NOMO-1 (cell line): ENCODE measurements at regions not wholly inside any gene's neighbourhood (a gene's known extent, or its start where the extent isn't known, plus 50 kb on each side); places are given as distances from the start of the nearest gene placed in this dataset.

ENCODE experiments used
- DNase-seq, 2 experiments: peaks; one replicate each; lab custom pipeline; 2025; ENCODE audit not compliant: unreplicated experiment in 2 of 2; lab: John Stamatoyannopoulos, UW

- DNase-seq = no peak
Measured at GRCh38 chr12:98449584-98449983, 65.8 kb upstream of the TMPO start.

DNA sequence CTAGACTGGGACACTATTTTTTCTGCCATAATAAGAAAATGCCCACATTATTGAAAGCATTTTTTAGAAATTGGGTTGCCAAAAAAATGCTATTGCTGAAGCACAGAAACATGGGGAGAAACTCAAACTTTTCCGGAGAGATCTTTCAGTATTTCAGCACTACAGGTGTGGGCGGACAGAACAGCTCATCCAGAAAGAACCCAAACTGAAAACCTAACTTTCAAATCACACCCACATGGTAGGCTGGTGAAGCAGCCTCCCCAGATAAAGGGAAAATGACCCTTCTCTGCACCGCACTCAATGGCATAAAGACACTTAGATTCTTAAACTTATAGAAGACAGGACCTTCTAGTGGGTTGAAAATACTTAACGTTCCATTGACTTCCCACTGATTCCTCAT lies 62.3 kb upstream of the TMPO start:
- no peak for DNase-seq

GRCh38 chr12:98453492-98453891 lies 61.9 kb upstream of the TMPO start:
- no peak for DNase-seq

GRCh38 chr12:98456041-98456440 lies 59.3 kb upstream of the TMPO start:
- no peak for DNase-seq

DNA sequence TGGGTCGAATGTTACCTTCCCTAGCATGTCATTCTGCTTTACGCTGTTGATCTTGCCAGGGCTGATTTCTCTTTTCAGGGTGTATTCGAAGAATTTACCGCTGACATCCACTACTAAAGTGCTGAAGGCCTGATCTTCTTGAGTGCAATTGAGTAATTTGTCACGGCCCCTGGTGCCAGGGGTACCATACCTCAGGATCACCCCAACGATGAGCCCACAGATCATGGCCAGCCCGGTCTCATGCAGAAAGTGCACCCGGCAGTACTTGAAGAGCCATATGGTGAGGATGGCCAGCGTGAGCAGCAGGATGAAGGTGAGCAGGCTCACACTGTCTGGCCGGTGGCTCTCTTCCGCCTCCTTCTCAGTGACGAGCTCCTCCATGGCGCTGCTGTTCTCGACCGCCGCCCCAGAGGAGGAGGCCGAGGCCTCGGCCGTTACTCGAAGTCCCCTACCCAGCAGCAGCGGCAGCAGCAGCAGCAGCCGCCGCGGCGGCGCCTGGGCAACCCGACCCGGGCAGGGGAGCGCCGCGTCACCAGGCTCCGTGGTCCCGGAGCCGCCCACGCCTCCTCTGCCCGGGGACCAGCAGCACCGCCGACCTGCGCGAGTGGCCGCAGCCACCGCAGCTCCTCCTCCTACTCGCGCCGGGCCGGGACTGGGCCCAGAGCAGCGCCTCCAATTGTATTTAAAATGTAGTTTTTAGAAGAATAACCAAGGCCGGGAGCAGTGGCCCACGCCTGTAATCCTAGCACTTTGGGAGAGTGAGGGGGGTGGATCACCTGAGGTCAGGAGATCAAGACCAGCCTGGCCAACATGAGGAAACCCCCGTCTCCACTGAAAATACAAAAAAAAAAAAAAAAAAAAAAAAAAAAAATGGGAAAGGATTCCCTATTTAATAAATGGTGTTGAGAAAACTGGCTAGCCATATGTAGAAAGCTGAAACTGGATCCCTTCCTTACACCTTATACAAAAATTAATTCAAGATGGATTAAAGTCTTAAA lies 58.5 kb upstream of the TMPO start:
- peak; percentile 51 to 60 for DNase-seq

DNA sequence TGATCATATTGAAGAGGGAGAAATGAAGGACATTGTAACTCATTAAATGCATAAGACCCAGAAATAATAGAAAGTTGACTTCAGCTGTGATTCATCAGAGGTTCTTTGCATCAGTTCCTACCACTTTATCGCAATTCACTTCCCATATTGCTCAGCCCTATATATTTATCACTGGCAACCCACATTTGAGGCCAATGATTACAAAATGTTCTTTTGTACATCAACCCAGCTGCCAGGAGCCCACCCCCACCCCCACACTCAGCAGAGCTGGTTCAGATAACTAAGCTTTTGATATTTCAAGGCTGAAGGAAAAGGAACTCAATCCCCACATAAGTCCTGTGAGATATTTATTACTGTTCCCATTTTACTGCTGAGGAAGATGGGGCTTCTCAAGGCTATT lies 51.2 kb upstream of the TMPO start:
- peak; percentile 86 to 96 for DNase-seq

- DNase-seq = no peak
Measured at GRCh38 chr12:98465505-98465904, 49.9 kb upstream of the TMPO start.
